Activated T-helper 17 cell treated with anti-CD3 and anti-CD28 coated beads, Interleukin-2, amount 50 U/mL, for 72 hours (primary cell): ENCODE measurements at regions not wholly inside any gene's neighbourhood (a gene's known extent, or its start where the extent isn't known, plus 50 kb on each side); places are given as distances from the start of the nearest gene placed in this dataset.
"Not testable (repeated sequence)": the region's sequence is repeated elsewhere in the genome, so short reads cannot be mapped to it uniquely, and the experiment has no call there.

ENCODE experiments used
- ATAC-seq: fragments of 150-1000 bp; cut with Tn5 transposase; replicated peaks from 2 replicates; pipeline ENCODE4 v1.10.0; 2021; ENCODE audit warnings: mild to moderate bottlenecking, moderate library complexity
- H3K27ac Mint-ChIP-seq: one replicate; pipeline ENCODE4 v1.8.0; 2022; ENCODE audit warnings: mixed read lengths
- H3K27me3 Mint-ChIP-seq: one replicate; pipeline ENCODE4 v1.8.0; 2022; ENCODE audit warnings: mixed read lengths
- H3K36me3 Mint-ChIP-seq: one replicate; pipeline ENCODE4 v1.8.0; 2022; ENCODE audit warnings: low read depth, mild to moderate bottlenecking, mixed read lengths
- H3K4me1 Mint-ChIP-seq: one replicate; pipeline ENCODE4 v1.8.0; 2022; ENCODE audit warnings: mixed read lengths
- H3K4me3 Mint-ChIP-seq: one replicate; pipeline ENCODE4 v1.8.0; 2022; ENCODE audit warnings: mild to moderate bottlenecking, mixed read lengths
- H3K9me3 Mint-ChIP-seq: one replicate; pipeline ENCODE4 v1.8.0; 2022; ENCODE audit warnings: mixed read lengths

- H3K4me1 Mint-ChIP-seq = no peaks in the 10 kb centered on the region
- H3K4me3 Mint-ChIP-seq = no peak overlapping the region
- H3K36me3 Mint-ChIP-seq = no peaks in the 10 kb centered on the region
- H3K27me3 Mint-ChIP-seq = no peaks in the 10 kb centered on the region
- H3K9me3 Mint-ChIP-seq = peaks cover 21% of the 10 kb centered on the region
- H3K27ac Mint-ChIP-seq = no peak overlapping the region
- ATAC-seq = no peak
Observed at GRCh38 chr16:64269756-64270155, 852.1 kb downstream of the CDH11 start.

- no peaks in the 10 kb centered on the region for H3K36me3 Mint-ChIP-seq
- no peaks in the 10 kb centered on the region for H3K4me1 Mint-ChIP-seq
- H3K9me3 Mint-ChIP-seq = peaks cover 19% of the 10 kb centered on the region
- no peak overlapping the region for H3K27ac Mint-ChIP-seq
- no peaks in the 10 kb centered on the region for H3K27me3 Mint-ChIP-seq
- H3K4me3 Mint-ChIP-seq = no peak overlapping the region
- ATAC-seq = no peak
Observed at GRCh38 chr16:64265756-64266155, 856.1 kb downstream of the CDH11 start.

- H3K9me3 Mint-ChIP-seq = peaks cover 34% of the 10 kb centered on the region
- ATAC-seq, H3K27ac Mint-ChIP-seq, H3K36me3 Mint-ChIP-seq, H3K4me3 Mint-ChIP-seq, H3K4me1 Mint-ChIP-seq, H3K27me3 Mint-ChIP-seq: not testable (repeated sequence)
Observed at GRCh38 chr16:64260631-64261401, 861.0 kb downstream of the CDH11 start.

GRCh38 chr16:64254443-64255367 is 867.2 kb downstream of the CDH11 start:
- H3K4me1 Mint-ChIP-seq = no peaks in the 10 kb centered on the region
- peaks cover 30% of the 10 kb centered on the region for H3K9me3 Mint-ChIP-seq

GRCh38 chr16:64253525-64253924 is 868.3 kb downstream of the CDH11 start:
- H3K4me1 Mint-ChIP-seq = no peaks in the 10 kb centered on the region
- H3K4me3 Mint-ChIP-seq = no peak overlapping the region
- H3K9me3 Mint-ChIP-seq = peaks cover 21% of the 10 kb centered on the region
- H3K27ac Mint-ChIP-seq = no peak overlapping the region
- H3K27me3 Mint-ChIP-seq = no peaks in the 10 kb centered on the region
- ATAC-seq = no peak
- H3K36me3 Mint-ChIP-seq = no peaks in the 10 kb centered on the region

More at GRCh38 chr16:64254443-64255367, 867.2 kb downstream of the CDH11 start:
- H3K36me3 Mint-ChIP-seq = no peaks in the 10 kb centered on the region
- H3K4me3 Mint-ChIP-seq = no peak overlapping the region
- no peak overlapping the region for H3K27ac Mint-ChIP-seq
- ATAC-seq = no peak
- H3K27me3 Mint-ChIP-seq = no peaks in the 10 kb centered on the region

GRCh38 chr16:64253096-64253495 is 868.8 kb downstream of the CDH11 start:
- Mint-ChIP-seq H3K4me3 (no peak overlapping the region), H3K27me3 (no peaks in the 10 kb centered on the region), H3K27ac (no peak overlapping the region), H3K4me1 (no peaks in the 10 kb centered on the region), H3K9me3 (peaks cover 21% of the 10 kb centered on the region), H3K36me3 (no peaks in the 10 kb centered on the region)
- ATAC-seq = no peak

- ATAC-seq = no peak
Observed at GRCh38 chr16:64251742-64252141, 870.1 kb downstream of the CDH11 start.

GRCh38 chr16:64250866-64251265 is 871.0 kb downstream of the CDH11 start:
- H3K27ac Mint-ChIP-seq = no peak overlapping the region
- H3K36me3 Mint-ChIP-seq = no peaks in the 10 kb centered on the region
- no peaks in the 10 kb centered on the region for H3K4me1 Mint-ChIP-seq
- H3K9me3 Mint-ChIP-seq = peaks cover 5% of the 10 kb centered on the region
- H3K4me3 Mint-ChIP-seq = no peak overlapping the region
- no peak for ATAC-seq
- H3K27me3 Mint-ChIP-seq = no peaks in the 10 kb centered on the region

More at GRCh38 chr16:64251742-64252141, 870.1 kb downstream of the CDH11 start:
- Mint-ChIP-seq H3K27me3 (no peaks in the 10 kb centered on the region), H3K4me3 (no peak overlapping the region), H3K36me3 (no peaks in the 10 kb centered on the region), H3K9me3 (peaks cover 13% of the 10 kb centered on the region), H3K27ac (no peak overlapping the region), H3K4me1 (no peaks in the 10 kb centered on the region)

DNA sequence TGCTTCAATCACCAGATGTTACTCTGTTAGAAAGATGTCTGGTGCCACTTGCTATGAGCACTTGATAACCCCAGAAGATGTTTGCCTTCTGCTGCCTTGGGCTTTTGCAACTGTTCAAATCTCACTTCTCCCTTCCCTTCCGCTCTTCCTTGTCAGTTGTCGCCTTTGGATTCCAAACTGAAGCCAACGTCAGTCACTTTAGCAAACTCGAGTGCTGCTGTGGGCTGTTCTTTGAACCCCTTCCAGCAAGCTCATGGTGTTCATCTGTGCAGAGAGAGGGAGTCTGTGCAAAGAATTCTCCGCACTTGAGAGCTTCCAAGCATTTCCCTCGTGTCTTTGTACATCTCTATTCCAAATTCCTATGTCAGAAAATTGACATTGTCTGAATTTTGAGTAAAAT is 879.4 kb downstream of the CDH11 start:
- Mint-ChIP-seq H3K27me3 (no peaks in the 10 kb centered on the region), H3K4me1 (no peaks in the 10 kb centered on the region), H3K9me3 (peaks cover 16% of the 10 kb centered on the region), H3K27ac (no peak overlapping the region), H3K4me3 (no peak overlapping the region), H3K36me3 (no peaks in the 10 kb centered on the region)
- ATAC-seq = no peak

- H3K36me3 Mint-ChIP-seq = no peaks in the 10 kb centered on the region
- no peaks in the 10 kb centered on the region for H3K4me1 Mint-ChIP-seq
- H3K4me3 Mint-ChIP-seq = no peak overlapping the region
- no peak overlapping the region for H3K27ac Mint-ChIP-seq
- ATAC-seq = no peak
- H3K27me3 Mint-ChIP-seq = no peaks in the 10 kb centered on the region
- peaks cover 22% of the 10 kb centered on the region for H3K9me3 Mint-ChIP-seq
Observed at GRCh38 chr16:64240586-64240985, 881.3 kb downstream of the CDH11 start.

- Mint-ChIP-seq H3K4me3 (no peak overlapping the region), H3K36me3 (no peaks in the 10 kb centered on the region), H3K27ac (no peak overlapping the region), H3K4me1 (no peaks in the 10 kb centered on the region), H3K27me3 (no peaks in the 10 kb centered on the region), H3K9me3 (peaks cover 18% of the 10 kb centered on the region)
- ATAC-seq = no peak
Observed at GRCh38 chr16:64238571-64238970, 883.3 kb downstream of the CDH11 start.

GRCh38 chr16:64236316-64236715 is 885.5 kb downstream of the CDH11 start:
- no peak for ATAC-seq
- H3K9me3 Mint-ChIP-seq = peaks cover 13% of the 10 kb centered on the region
- H3K36me3 Mint-ChIP-seq = no peaks in the 10 kb centered on the region
- H3K27me3 Mint-ChIP-seq = no peaks in the 10 kb centered on the region
- no peak overlapping the region for H3K4me3 Mint-ChIP-seq
- H3K4me1 Mint-ChIP-seq = no peaks in the 10 kb centered on the region
- no peak overlapping the region for H3K27ac Mint-ChIP-seq

GRCh38 chr16:64234200-64234599 is 887.7 kb downstream of the CDH11 start:
- peaks cover 10% of the 10 kb centered on the region for H3K9me3 Mint-ChIP-seq
- no peak overlapping the region for H3K27ac Mint-ChIP-seq
- H3K4me1 Mint-ChIP-seq = no peaks in the 10 kb centered on the region
- H3K27me3 Mint-ChIP-seq = no peaks in the 10 kb centered on the region
- no peak overlapping the region for H3K4me3 Mint-ChIP-seq
- no peak for ATAC-seq
- H3K36me3 Mint-ChIP-seq = no peaks in the 10 kb centered on the region

DNA sequence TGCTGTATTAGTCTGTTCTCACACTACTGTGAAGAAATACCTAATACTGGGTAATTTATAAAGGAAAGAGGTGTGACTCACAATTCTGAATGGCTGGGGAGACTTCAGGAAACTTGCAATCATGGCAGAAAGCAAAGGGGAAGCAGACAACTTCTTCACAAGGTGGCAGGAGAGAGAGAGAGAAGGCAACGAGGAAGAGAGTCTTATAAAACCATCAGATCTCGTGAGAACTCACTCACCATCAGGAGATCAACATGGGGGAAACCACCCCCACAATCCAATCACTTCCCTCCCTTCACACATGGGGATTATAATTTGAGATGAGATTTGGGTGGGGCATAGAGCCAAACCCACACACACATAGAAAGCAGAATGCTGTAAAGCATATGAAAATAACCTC is 896.2 kb downstream of the CDH11 start:
- ATAC-seq = no peak
- Mint-ChIP-seq H3K27me3 (no peaks in the 10 kb centered on the region), H3K36me3 (no peaks in the 10 kb centered on the region), H3K4me3 (no peak overlapping the region), H3K27ac (no peak overlapping the region), H3K9me3 (peaks cover 34% of the 10 kb centered on the region), H3K4me1 (no peaks in the 10 kb centered on the region)

- peaks cover 34% of the 10 kb centered on the region for H3K9me3 Mint-ChIP-seq
- H3K36me3 Mint-ChIP-seq = no peaks in the 10 kb centered on the region
- no peak overlapping the region for H3K4me3 Mint-ChIP-seq
- no peak for ATAC-seq
- H3K4me1 Mint-ChIP-seq = no peaks in the 10 kb centered on the region
- no peaks in the 10 kb centered on the region for H3K27me3 Mint-ChIP-seq
- H3K27ac Mint-ChIP-seq = no peak overlapping the region
Observed at GRCh38 chr16:64225036-64225435, 896.8 kb downstream of the CDH11 start.
